CD14-positive monocyte (primary cell): ENCODE measurements at regions not wholly inside any gene's neighbourhood (a gene's known extent, or its start where the extent isn't known, plus 50 kb on each side); places are given as distances from the start of the nearest gene placed in this dataset.

ENCODE experiments used
- DNase-seq, 3 donors: peaks; one replicate each; pipeline ENCODE4 v3.0.0-alpha.2; 2011 to 2022
- H2AFZ ChIP-seq: 2 replicates; pipeline ENCODE4 v1.6.0; 2012; ENCODE audit warnings: mild to moderate bottlenecking, low read depth, low read length, inconsistent platforms; ENCODE audit not compliant: insufficient read depth, poor library complexity, severe bottlenecking
- H3K27ac ChIP-seq, 2 donors: 1 replicate in 1 of 2; 2 replicates in 1 of 2; pipeline ENCODE4 v1.5.1; 2012 to 2013; ENCODE audit warnings: low read length in 2 of 2, control low read depth in 1 of 2, inconsistent platforms in 1 of 2, low read depth in 1 of 2, mild to moderate bottlenecking in 1 of 2
- H3K27me3 ChIP-seq, 2 donors: one replicate each; pipeline versions ENCODE4 v1.6.0 to v1.6.1; 2011 to 2013; ENCODE audit warnings: low read length in 2 of 2; ENCODE audit not compliant: control insufficient read depth in 2 of 2, insufficient read depth in 2 of 2
- H3K36me3 ChIP-seq, 2 donors: replicated peaks in 1 of 2; 1 replicate in 1 of 2; 2 replicates in 1 of 2; pipeline versions ENCODE4 v1.5.1 to v1.6.1; 2012 to 2013; ENCODE audit warnings: low read length in 2 of 2, control low read depth in 1 of 2, inconsistent platforms in 1 of 2, mild to moderate bottlenecking in 1 of 2; ENCODE audit not compliant: insufficient read depth in 2 of 2, control insufficient read depth in 1 of 2
- H3K4me1 ChIP-seq, 2 donors: 1 replicate in 1 of 2; 2 replicates in 1 of 2; pipeline versions ENCODE4 v1.5.1 to v1.6.1; 2012 to 2013; ENCODE audit warnings: low read length in 2 of 2, control low read depth in 1 of 2, inconsistent platforms in 1 of 2, mild to moderate bottlenecking in 1 of 2, moderate library complexity in 1 of 2; ENCODE audit not compliant: insufficient read depth in 2 of 2, control insufficient read depth in 1 of 2
- H3K4me2 ChIP-seq: replicated peaks from 2 replicates; pipeline ENCODE3; 2012; ENCODE audit warnings: low read length, moderate library complexity, mild to moderate bottlenecking; ENCODE audit not compliant: poor library complexity, severe bottlenecking; ENCODE audit errors: extremely low read depth
- H3K4me3 ChIP-seq, 3 experiments: fragments of 200-600 bp in 1 of 3; sonication (generic) in 1 of 3; replicated peaks in 1 of 3; 1 replicate in 2 of 3; 2 replicates in 1 of 3; pipeline ENCODE4 v1.5.1; 2011 to 2013; ENCODE audit warnings: low read length in 3 of 3, mild to moderate bottlenecking in 3 of 3, control low read depth in 2 of 3, low read depth in 2 of 3, inconsistent platforms in 1 of 3, moderate library complexity in 1 of 3
- H3K79me2 ChIP-seq: 2 replicates; pipeline ENCODE4 v1.6.0; 2012; ENCODE audit warnings: mild to moderate bottlenecking, control low read depth, inconsistent platforms, low read length, moderate library complexity; ENCODE audit not compliant: insufficient read depth
- H3K9ac ChIP-seq: 2 replicates; pipeline ENCODE4 v1.6.0; 2017; ENCODE audit warnings: low read length, mild to moderate bottlenecking; ENCODE audit not compliant: insufficient read depth, poor library complexity, severe bottlenecking
- H3K9me3 ChIP-seq, 2 donors: replicated peaks in 1 of 2; 1 replicate in 1 of 2; 2 replicates in 1 of 2; pipeline versions ENCODE4 v1.5.1 to v1.6.1; 2012 to 2013; ENCODE audit warnings: low read length in 2 of 2, control low read depth in 1 of 2; ENCODE audit not compliant: control insufficient read depth in 1 of 2, insufficient read depth in 1 of 2
- H4K20me1 ChIP-seq: 2 replicates; pipeline ENCODE4 v1.6.0; 2012; ENCODE audit warnings: mild to moderate bottlenecking, low read length, control low read depth, moderate library complexity; ENCODE audit not compliant: insufficient read depth
- H3K27ac Mint-ChIP-seq, 7 donors: one replicate each; pipeline ENCODE4 v1.8.0; 2020; ENCODE audit warnings: mild to moderate bottlenecking in 7 of 7, mixed read lengths in 7 of 7, moderate library complexity in 6 of 7, inconsistent platforms in 2 of 7
- H3K27me3 Mint-ChIP-seq, 3 donors: one replicate each; pipeline ENCODE4 v1.8.0; 2021 to 2022; ENCODE audit warnings: low read depth in 3 of 3, mild to moderate bottlenecking in 3 of 3, mixed read lengths in 3 of 3, moderate library complexity in 3 of 3, inconsistent platforms in 1 of 3
- H3K36me3 Mint-ChIP-seq, 2 donors: one replicate each; pipeline ENCODE4 v1.8.0; 2020; ENCODE audit warnings: mixed read lengths in 2 of 2, inconsistent platforms in 1 of 2, mild to moderate bottlenecking in 1 of 2
- H3K4me1 Mint-ChIP-seq: one replicate; pipeline ENCODE4 v1.8.0; 2020; ENCODE audit warnings: mild to moderate bottlenecking, mixed read lengths
- H3K4me3 Mint-ChIP-seq, 2 donors: one replicate each; pipeline ENCODE4 v1.8.0; 2020; ENCODE audit warnings: mild to moderate bottlenecking in 2 of 2, mixed read lengths in 2 of 2, moderate library complexity in 1 of 2
- H3K9me3 Mint-ChIP-seq, 7 donors: one replicate each; pipeline ENCODE4 v1.8.0; 2020 to 2022; ENCODE audit warnings: mixed read lengths in 7 of 7, mild to moderate bottlenecking in 6 of 7, moderate library complexity in 6 of 7, inconsistent platforms in 2 of 7
- WGBS: methylation state at CpG from one replicate; pipeline ENCODE4 v1.1.5; 2013; ENCODE audit warnings: missing lambda C conversion rate; ENCODE audit not compliant: insufficient coverage; 5-methylcytosine and 5-hydroxymethylcytosine counted together
- intact Hi-C, 2 donors: fragments of 100-400 bp; cut with micrococcal nuclease; formaldehyde crosslinking; loops; one replicate each; pipeline versions ENCODE4 v1.15.0 to v1.15.1; 2023
- TF ChIP-seq, protein P1 (sequence below): fragments of 200-600 bp; IDR thresholded peaks from one replicate; pipeline ENCODE4 v1.8.0; 2022; ENCODE audit warnings: antibody characterized with exemption, mild to moderate bottlenecking

DNA sequence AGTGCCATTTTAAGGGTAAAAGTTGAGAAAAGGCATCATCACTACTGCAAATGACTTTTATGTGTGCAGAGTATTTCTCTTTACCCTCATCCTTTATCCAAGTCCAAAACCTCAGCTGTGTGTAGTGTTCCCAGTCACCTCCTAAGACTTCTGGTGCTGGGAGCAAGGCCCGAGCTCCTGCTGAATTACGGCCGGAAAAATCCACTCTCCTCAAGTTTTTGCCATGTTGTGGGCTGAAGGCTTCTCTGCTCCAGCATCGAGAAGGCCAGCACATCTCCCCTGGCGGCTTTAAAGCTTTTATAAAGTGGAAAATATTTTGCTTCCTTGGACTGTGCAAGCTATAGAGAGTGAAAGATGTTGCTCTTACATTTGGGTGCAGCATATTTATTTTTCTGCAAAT, 153.2 kb upstream of the THBS2 start:
- no peak overlapping the region for H3K27ac ChIP-seq
- H3K9me3 ChIP-seq = peaks cover 11 to 20% of the 10 kb centered on the region in 2 donors
- Mint-ChIP-seq H3K4me3 (no peak overlapping the region), H3K36me3 (peaks cover 0 to 2% of the 10 kb centered on the region in 2 donors), H3K27me3 (peaks cover 0 to 2% (median 0%) of the 10 kb centered on the region in 3 donors), H3K27ac (peak overlapping the region in 3 of 7 donors; percentile 12 to 68 (median 23)), H3K4me1 (peaks cover 25% of the 10 kb centered on the region), H3K9me3 (peaks cover 13 to 30% (median 17%) of the 10 kb centered on the region in 7 donors)
- TF ChIP-seq, protein P1, sequence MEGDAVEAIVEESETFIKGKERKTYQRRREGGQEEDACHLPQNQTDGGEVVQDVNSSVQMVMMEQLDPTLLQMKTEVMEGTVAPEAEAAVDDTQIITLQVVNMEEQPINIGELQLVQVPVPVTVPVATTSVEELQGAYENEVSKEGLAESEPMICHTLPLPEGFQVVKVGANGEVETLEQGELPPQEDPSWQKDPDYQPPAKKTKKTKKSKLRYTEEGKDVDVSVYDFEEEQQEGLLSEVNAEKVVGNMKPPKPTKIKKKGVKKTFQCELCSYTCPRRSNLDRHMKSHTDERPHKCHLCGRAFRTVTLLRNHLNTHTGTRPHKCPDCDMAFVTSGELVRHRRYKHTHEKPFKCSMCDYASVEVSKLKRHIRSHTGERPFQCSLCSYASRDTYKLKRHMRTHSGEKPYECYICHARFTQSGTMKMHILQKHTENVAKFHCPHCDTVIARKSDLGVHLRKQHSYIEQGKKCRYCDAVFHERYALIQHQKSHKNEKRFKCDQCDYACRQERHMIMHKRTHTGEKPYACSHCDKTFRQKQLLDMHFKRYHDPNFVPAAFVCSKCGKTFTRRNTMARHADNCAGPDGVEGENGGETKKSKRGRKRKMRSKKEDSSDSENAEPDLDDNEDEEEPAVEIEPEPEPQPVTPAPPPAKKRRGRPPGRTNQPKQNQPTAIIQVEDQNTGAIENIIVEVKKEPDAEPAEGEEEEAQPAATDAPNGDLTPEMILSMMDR = no peak
- H3K79me2 ChIP-seq = no peaks in the 10 kb centered on the region
- H3K4me3 ChIP-seq = no peak overlapping the region
- peaks cover 14 to 17% of the 10 kb centered on the region in 2 donors for H3K4me1 ChIP-seq
- no peak overlapping the region for H2AFZ ChIP-seq
- H3K9ac ChIP-seq = no peak overlapping the region
- H3K27me3 ChIP-seq = no peaks in the 10 kb centered on the region
- WGBS = 100% methylated on average over 1 of the region's 5 CpGs
- H3K36me3 ChIP-seq = no peaks in the 10 kb centered on the region
- intact Hi-C loops = no loop called here
- H4K20me1 ChIP-seq = no peaks in the 10 kb centered on the region
- no peak overlapping the region for H3K4me2 ChIP-seq
- no peak for DNase-seq

DNA sequence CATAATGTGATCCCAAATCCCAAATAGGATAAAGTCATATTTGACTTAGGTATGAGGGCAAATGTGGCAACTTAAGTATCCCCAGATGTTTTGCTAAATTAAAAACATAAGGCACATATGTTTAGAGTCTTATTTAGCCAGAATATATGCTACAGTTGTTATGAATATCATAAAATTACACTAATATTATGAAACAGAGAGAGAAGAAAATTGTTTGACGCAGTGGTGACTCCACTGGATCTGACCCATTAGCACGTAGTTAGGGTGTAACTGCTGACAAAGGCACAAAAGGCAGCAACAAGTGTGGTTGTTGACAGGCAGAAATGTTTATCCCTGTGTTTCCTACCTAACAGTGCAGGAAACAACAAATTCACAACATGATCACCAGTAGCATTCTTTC, 152.4 kb upstream of the THBS2 start:
- H3K4me2 ChIP-seq = no peak overlapping the region
- peaks cover 25% of the 10 kb centered on the region for H3K4me1 Mint-ChIP-seq
- H4K20me1 ChIP-seq = no peaks in the 10 kb centered on the region
- no peak overlapping the region for H3K27ac ChIP-seq
- H3K27me3 ChIP-seq = no peaks in the 10 kb centered on the region
- H3K9me3 Mint-ChIP-seq = peaks cover 10 to 27% (median 16%) of the 10 kb centered on the region in 7 donors
- H3K4me1 ChIP-seq = peaks cover 14 to 17% of the 10 kb centered on the region in 2 donors
- H3K36me3 ChIP-seq = no peaks in the 10 kb centered on the region
- H3K4me3 ChIP-seq = no peak overlapping the region
- H3K27ac Mint-ChIP-seq = no peak overlapping the region
- no peak overlapping the region for H3K4me3 Mint-ChIP-seq
- no peaks in the 10 kb centered on the region for H3K79me2 ChIP-seq
- no peak overlapping the region for H3K9ac ChIP-seq
- H2AFZ ChIP-seq = no peak overlapping the region
- H3K9me3 ChIP-seq = peaks cover 5 to 12% of the 10 kb centered on the region in 2 donors
- H3K36me3 Mint-ChIP-seq = peaks cover 0 to 2% of the 10 kb centered on the region in 2 donors
- TF ChIP-seq, protein P1 = no peak
- WGBS = no CpG with 5 or more reads among the region's 2 CpGs
- intact Hi-C loops = no loop called here
- H3K27me3 Mint-ChIP-seq = peaks cover 0 to 2% (median 1%) of the 10 kb centered on the region in 3 donors
- no peak for DNase-seq
